Gastroesophageal sphincter (tissue), 4 donors: ENCODE measurements at regions not wholly inside any gene's neighbourhood (a gene's known extent, or its start where the extent isn't known, plus 50 kb on each side); places are given as distances from the start of the nearest gene placed in this dataset.

Source experiments
- ATAC-seq: fragments of 150-250 bp; one replicate; pipeline ENCODE4 v1.9.1; 2016; ENCODE audit warnings: mild to moderate bottlenecking, moderate library complexity
- H3K27ac ChIP-seq, 4 donors: fragments of 200-600 bp; sonication (generic) in 3 of 4; 1 replicate in 3 of 4; 2 replicates in 1 of 4; pipeline ENCODE4 v1.5.1; 2016 to 2019
- H3K27me3 ChIP-seq: fragments of 200-600 bp; sonication (generic); one replicate; pipeline ENCODE4 v1.5.1; 2019
- H3K36me3 ChIP-seq, 2 donors: fragments of 200-600 bp; sonication (generic); one replicate each; pipeline ENCODE4 v1.5.1; 2019; ENCODE audit warnings: control low read depth in 1 of 2
- H3K4me1 ChIP-seq, 3 donors: fragments of 200-600 bp; sonication (generic); 1 replicate in 2 of 3; 2 replicates in 1 of 3; pipeline ENCODE4 v1.5.1; 2016 to 2019; ENCODE audit warnings: control low read depth in 2 of 3
- H3K4me3 ChIP-seq, 2 donors: fragments of 200-600 bp; sonication (generic); one replicate each; pipeline ENCODE4 v1.5.1; 2019; ENCODE audit warnings: mild to moderate bottlenecking in 1 of 2, moderate library complexity in 1 of 2
- H3K9me3 ChIP-seq, 3 donors: fragments of 200-600 bp; sonication (generic); one replicate each; pipeline ENCODE4 v1.5.1; 2017 to 2019; ENCODE audit warnings: control low read depth in 2 of 3
- EP300 ChIP-seq: sonication (generic); formaldehyde crosslinking; IDR thresholded peaks from one replicate; pipeline ENCODE4 v1.6.1; 2017; ENCODE audit warnings: antibody characterized with exemption, mild to moderate bottlenecking
- POLR2A ChIP-seq, 2 donors: fragments of 450-650 bp; IDR thresholded peaks; one replicate each; pipeline ENCODE4 v1.6.1; 2017; ENCODE audit warnings: antibody characterized with exemption in 2 of 2, mild to moderate bottlenecking in 2 of 2, moderate library complexity in 1 of 2
- POLR2AphosphoS5 ChIP-seq: sonication (generic); formaldehyde crosslinking; IDR thresholded peaks from one replicate; pipeline ENCODE4 v1.6.1; 2017; ENCODE audit warnings: antibody characterized with exemption
- WGBS, 2 donors: methylation state at CpG; one replicate each; pipeline ENCODE4 v1.1.5; 2018; ENCODE audit warnings: low coverage in 1 of 2; 5-methylcytosine and 5-hydroxymethylcytosine counted together
- TF ChIP-seq, protein P1 (sequence below), 4 experiments: fragments of 200-600 bp in 2 of 4; fragments of 450-650 bp in 2 of 4; sonication (generic) in 1 of 4; IDR thresholded peaks; one replicate each; pipeline ENCODE4 v1.5.1; 2017 to 2019; ENCODE audit warnings: antibody characterized with exemption in 4 of 4, mild to moderate bottlenecking in 2 of 4, moderate library complexity in 2 of 4

DNA sequence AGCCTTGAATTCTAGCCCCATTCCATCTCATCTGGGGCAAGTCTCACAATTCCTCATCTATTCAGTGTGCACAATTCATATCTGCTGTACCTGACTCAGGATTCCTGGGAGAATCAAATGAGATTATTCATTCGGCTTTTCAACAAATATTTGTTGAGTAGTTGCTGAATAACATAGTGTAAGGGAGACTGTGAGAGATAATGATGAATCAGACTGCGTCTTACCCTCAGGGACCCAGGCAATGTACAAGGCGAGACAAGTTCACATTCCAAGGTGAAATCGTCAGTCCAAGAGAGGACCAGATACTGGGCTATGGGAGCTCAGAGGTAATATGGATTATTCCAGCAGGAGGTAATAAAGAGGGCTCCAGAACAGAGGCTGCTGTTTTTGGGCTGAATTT lies 67.8 kb upstream of the SMYD2 start:
- no peak for ATAC-seq
- Histone ChIP-seq H3K9me3 (no peaks in the 10 kb centered on the region), H3K27ac (no peak overlapping the region), H3K4me1 (peaks cover 0 to 6% (median 0%) of the 10 kb centered on the region in 3 donors), H3K27me3 (peaks cover 27% of the 10 kb centered on the region), H3K4me3 (no peak overlapping the region), H3K36me3 (no peaks in the 10 kb centered on the region)
- TF ChIP-seq, protein P1, sequence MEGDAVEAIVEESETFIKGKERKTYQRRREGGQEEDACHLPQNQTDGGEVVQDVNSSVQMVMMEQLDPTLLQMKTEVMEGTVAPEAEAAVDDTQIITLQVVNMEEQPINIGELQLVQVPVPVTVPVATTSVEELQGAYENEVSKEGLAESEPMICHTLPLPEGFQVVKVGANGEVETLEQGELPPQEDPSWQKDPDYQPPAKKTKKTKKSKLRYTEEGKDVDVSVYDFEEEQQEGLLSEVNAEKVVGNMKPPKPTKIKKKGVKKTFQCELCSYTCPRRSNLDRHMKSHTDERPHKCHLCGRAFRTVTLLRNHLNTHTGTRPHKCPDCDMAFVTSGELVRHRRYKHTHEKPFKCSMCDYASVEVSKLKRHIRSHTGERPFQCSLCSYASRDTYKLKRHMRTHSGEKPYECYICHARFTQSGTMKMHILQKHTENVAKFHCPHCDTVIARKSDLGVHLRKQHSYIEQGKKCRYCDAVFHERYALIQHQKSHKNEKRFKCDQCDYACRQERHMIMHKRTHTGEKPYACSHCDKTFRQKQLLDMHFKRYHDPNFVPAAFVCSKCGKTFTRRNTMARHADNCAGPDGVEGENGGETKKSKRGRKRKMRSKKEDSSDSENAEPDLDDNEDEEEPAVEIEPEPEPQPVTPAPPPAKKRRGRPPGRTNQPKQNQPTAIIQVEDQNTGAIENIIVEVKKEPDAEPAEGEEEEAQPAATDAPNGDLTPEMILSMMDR (IDR thresholded peaks at IDR 0.05), result no peak
- TF ChIP-seq EP300 (no peak), POLR2A (IDR thresholded peaks at IDR 0.05) (no peak), POLR2AphosphoS5 (no peak)
- 75% methylated on average over 2 to 4 of the region's 4 CpGs for WGBS, 2 donors

DNA sequence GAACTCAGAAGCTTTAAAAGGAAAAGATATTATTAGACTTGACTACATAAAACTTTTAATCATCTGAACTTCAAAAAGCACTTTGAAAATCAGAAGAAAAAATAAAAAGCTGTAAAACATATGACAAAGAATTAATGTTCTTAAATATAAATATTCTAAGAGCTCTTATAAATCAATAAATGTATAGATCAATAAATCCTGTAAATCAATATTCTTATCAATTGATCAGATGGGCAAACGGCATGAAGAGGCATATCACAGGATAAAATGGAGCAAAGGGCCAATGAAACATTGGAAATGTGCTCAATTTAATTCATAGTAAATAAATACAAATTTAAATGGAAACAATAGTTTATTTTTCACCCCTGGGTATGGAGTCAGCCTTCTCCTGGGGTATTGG lies 66.1 kb upstream of the SMYD2 start:
- Histone ChIP-seq H3K27ac (no peak overlapping the region), H3K9me3 (no peaks in the 10 kb centered on the region), H3K4me1 (peaks cover 0 to 6% (median 0%) of the 10 kb centered on the region in 3 donors), H3K27me3 (peaks cover 44% of the 10 kb centered on the region), H3K4me3 (no peak overlapping the region), H3K36me3 (no peaks in the 10 kb centered on the region)
- ATAC-seq, result no peak
- TF ChIP-seq POLR2AphosphoS5 (no peak), POLR2A (IDR thresholded peaks at IDR 0.05) (no peak), EP300 (no peak)
- TF ChIP-seq, protein P1 (IDR thresholded peaks at IDR 0.05), result no peak
- 71 to 75% methylated on average over 1 of the region's 1 CpG for WGBS, 2 donors

DNA sequence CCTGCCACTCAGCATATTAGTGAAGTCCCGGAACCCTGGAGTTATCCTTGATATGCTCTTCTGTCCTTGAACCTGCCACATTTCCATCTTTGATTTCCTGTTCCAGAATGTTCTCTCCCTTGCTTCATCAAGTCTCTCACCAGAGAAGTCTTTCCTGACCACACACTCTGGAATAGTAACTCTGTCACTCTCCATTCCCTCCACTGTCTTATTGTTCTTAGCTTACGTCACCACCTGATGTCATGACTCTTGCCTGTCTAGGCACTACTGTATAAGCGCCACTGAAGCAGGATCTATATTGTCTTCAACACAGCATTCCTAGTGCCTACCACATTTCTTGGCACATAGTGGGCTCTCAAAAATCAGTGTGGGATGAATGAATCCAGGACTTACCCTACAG lies 65.4 kb upstream of the SMYD2 start:
- no peak overlapping the region for H3K27ac ChIP-seq
- peaks cover 0 to 6% (median 0%) of the 10 kb centered on the region in 3 donors for H3K4me1 ChIP-seq
- H3K4me3 ChIP-seq, result no peak overlapping the region
- WGBS, 2 donors, result 82 to 95% methylated on average over 2 to 3 of the region's 3 CpGs
- ATAC-seq, result no peak
- no peak for TF ChIP-seq EP300
- TF ChIP-seq POLR2A (IDR thresholded peaks at IDR 0.05), result no peak
- TF ChIP-seq POLR2AphosphoS5, result no peak
- TF ChIP-seq, protein P1 (IDR thresholded peaks at IDR 0.05), result no peak
- H3K9me3 ChIP-seq, result no peaks in the 10 kb centered on the region
- H3K36me3 ChIP-seq, result no peaks in the 10 kb centered on the region
- H3K27me3 ChIP-seq, result peaks cover 52% of the 10 kb centered on the region

DNA sequence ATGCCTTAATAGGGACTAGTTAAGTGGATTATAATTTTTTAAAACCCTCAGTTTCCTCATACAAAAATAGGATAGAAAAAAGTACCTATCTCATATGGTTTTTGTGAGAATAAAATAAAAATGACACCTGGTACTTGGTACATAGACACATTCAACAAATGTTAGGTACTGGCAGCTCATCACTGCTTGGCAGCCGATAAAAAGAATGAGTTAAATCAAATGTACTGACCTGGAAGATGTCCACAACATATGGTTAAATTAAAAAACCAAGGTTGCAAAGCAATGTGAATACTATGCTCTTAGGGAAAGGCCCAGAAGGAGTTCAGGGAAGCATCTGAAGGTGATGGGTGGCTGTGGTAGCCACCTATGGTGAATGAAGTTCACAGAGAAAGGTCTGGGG lies 64.9 kb upstream of the SMYD2 start:
- no peaks in the 10 kb centered on the region for H3K36me3 ChIP-seq
- H3K9me3 ChIP-seq, result no peaks in the 10 kb centered on the region
- H3K27ac ChIP-seq, result no peak overlapping the region
- TF ChIP-seq POLR2A (IDR thresholded peaks at IDR 0.05) (no peak), EP300 (no peak), POLR2AphosphoS5 (no peak)
- TF ChIP-seq, protein P1 (IDR thresholded peaks at IDR 0.05), result no peak
- ATAC-seq, result no peak
- H3K4me3 ChIP-seq, result no peak overlapping the region
- WGBS, 2 donors, result 81% methylated on average over 1 of the region's 1 CpG; no CpG with 5 or more reads in 1 of the 2 donors
- H3K27me3 ChIP-seq, result peaks cover 56% of the 10 kb centered on the region
- H3K4me1 ChIP-seq, result peaks cover 0 to 6% (median 0%) of the 10 kb centered on the region in 3 donors

DNA sequence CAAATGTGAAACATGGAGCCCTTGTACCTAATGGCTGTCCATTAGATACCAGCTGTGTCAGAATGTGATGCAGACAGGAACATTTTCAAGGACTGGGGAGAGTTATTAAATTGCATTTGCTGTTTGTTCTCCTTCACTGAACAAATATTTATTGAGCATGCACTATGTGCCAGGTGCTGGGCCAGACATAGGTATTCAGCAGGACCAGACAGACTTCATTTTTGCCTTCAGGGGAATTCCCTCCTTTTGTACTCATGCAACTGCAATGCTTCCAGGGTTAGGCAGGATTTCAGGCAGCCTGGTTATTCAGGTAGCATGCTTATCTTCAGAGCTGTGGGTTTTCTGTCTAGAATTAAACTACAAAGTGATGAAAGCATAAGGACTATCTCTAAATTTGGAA lies 64.2 kb upstream of the SMYD2 start:
- Histone ChIP-seq H3K9me3 (no peaks in the 10 kb centered on the region), H3K27ac (no peak overlapping the region), H3K27me3 (peaks cover 57% of the 10 kb centered on the region), H3K4me1 (peaks cover 0 to 6% (median 0%) of the 10 kb centered on the region in 3 donors), H3K36me3 (no peaks in the 10 kb centered on the region), H3K4me3 (no peak overlapping the region)
- no peak for ATAC-seq
- TF ChIP-seq, protein P1 (IDR thresholded peaks at IDR 0.05), result no peak
- TF ChIP-seq EP300, result no peak
- TF ChIP-seq POLR2A (IDR thresholded peaks at IDR 0.05), result no peak
- TF ChIP-seq POLR2AphosphoS5, result no peak
